B cell (primary cell): ENCODE measurements at regions not wholly inside any gene's neighbourhood (a gene's known extent, or its start where the extent isn't known, plus 50 kb on each side); places are given as distances from the start of the nearest gene placed in this dataset.
"Not testable (repeated sequence)": the region's sequence is repeated elsewhere in the genome, so short reads cannot be mapped to it uniquely, and the experiment has no call there.

Experiments
- ATAC-seq: fragments of 200-7000 bp; cut with Tn5 transposase; one replicate; pipeline ENCODE4 v1.10.0; 2021; ENCODE audit warnings: low read depth, mild to moderate bottlenecking, moderate number of reproducible peaks, moderate library complexity
- CTCF ChIA-PET: fragments of 350-600 bp; sonication (Branson Sonifier 250); formaldehyde crosslinking; loops from one replicate; lab custom pipeline; 2021; ENCODE audit warnings: antibody characterized with exemption, inconsistent platforms; lab: Charles Lee
- POLR2A ChIA-PET: fragments of 350-600 bp; sonication (Branson Sonifier 250); formaldehyde crosslinking; loops from one replicate; lab custom pipeline; 2021; ENCODE audit warnings: antibody characterized with exemption; lab: Charles Lee
- DNase-seq: peaks from one replicate; pipeline ENCODE4 v3.0.0; 2013
- H2AFZ ChIP-seq: 2 replicates; pipeline ENCODE4 v1.6.1; 2012; ENCODE audit warnings: mild to moderate bottlenecking, low read depth, low read length; ENCODE audit not compliant: insufficient read depth, poor library complexity, severe bottlenecking
- H3K27ac ChIP-seq, 2 donors: 1 replicate in 1 of 2; 2 replicates in 1 of 2; pipeline ENCODE4 v1.5.1; 2012 to 2013; ENCODE audit warnings: low read length in 2 of 2, mild to moderate bottlenecking in 2 of 2, moderate library complexity in 1 of 2
- H3K27me3 ChIP-seq, 4 experiments: fragments of 200-600 bp in 1 of 4; sonication (generic) in 1 of 4; replicated peaks in 1 of 4; 1 replicate in 2 of 4; 2 replicates in 2 of 4; pipeline versions ENCODE4 v1.6.1 to v1.7.0; 2013 to 2016; ENCODE audit warnings: low read length in 3 of 4, mild to moderate bottlenecking in 2 of 4, mixed read lengths in 1 of 4, moderate library complexity in 1 of 4; ENCODE audit not compliant: insufficient read depth in 4 of 4, control insufficient read depth in 3 of 4; ENCODE audit errors: control extremely low read depth in 1 of 4
- H3K36me3 ChIP-seq, 2 experiments: replicated peaks in 1 of 2; 1 replicate in 1 of 2; 2 replicates in 1 of 2; pipeline versions ENCODE4 v1.6.1 to v1.7.1; 2013; ENCODE audit warnings: low read length in 1 of 2; ENCODE audit not compliant: insufficient read depth in 2 of 2, control insufficient read depth in 1 of 2; ENCODE audit errors: control extremely low read depth in 1 of 2, extremely low read depth in 1 of 2
- H3K4me1 ChIP-seq, 2 donors: fragments of 200-600 bp in 1 of 2; sonication (generic) in 1 of 2; 1 replicate in 1 of 2; 2 replicates in 1 of 2; pipeline versions ENCODE4 v1.5.1 to v1.6.1; 2013 to 2017; ENCODE audit warnings: low read length in 2 of 2; ENCODE audit not compliant: control insufficient read depth in 2 of 2, insufficient read depth in 2 of 2
- H3K4me2 ChIP-seq: replicated peaks from 2 replicates; pipeline ENCODE3; 2012; ENCODE audit warnings: mild to moderate bottlenecking, low read depth, low read length; ENCODE audit not compliant: poor library complexity, severe bottlenecking
- H3K4me3 ChIP-seq, 5 experiments: fragments of 200-600 bp in 1 of 5; sonication (generic) in 1 of 5; 1 replicate in 3 of 5; 2 replicates in 2 of 5; pipeline versions ENCODE4 v1.5.1 to v1.7.0; 2011 to 2016; ENCODE audit warnings: low read length in 4 of 5, mild to moderate bottlenecking in 4 of 5, low read depth in 2 of 5, control low read depth in 1 of 5, moderate library complexity in 1 of 5; ENCODE audit not compliant: insufficient read depth in 1 of 5; ENCODE audit errors: control extremely low read depth in 1 of 5, extremely low read depth in 1 of 5
- H3K79me2 ChIP-seq: fragments of 200-600 bp; sonication (generic); one replicate; pipeline ENCODE4 v1.6.0; 2016; ENCODE audit warnings: low read length; ENCODE audit not compliant: control insufficient read depth, insufficient read depth
- H3K9ac ChIP-seq: fragments of 200-600 bp; sonication (generic); 2 replicates; pipeline ENCODE4 v1.6.1; 2017; ENCODE audit warnings: mild to moderate bottlenecking, low read length, moderate library complexity
- H3K9me3 ChIP-seq, 3 donors: one replicate each; pipeline versions ENCODE4 v1.6.1 to v1.7.1; 2013; ENCODE audit warnings: low read length in 2 of 3; ENCODE audit not compliant: control insufficient read depth in 2 of 3, insufficient read depth in 1 of 3; ENCODE audit errors: control extremely low read depth in 1 of 3
- H4K20me1 ChIP-seq: 2 replicates; pipeline ENCODE4 v1.6.0; 2012; ENCODE audit warnings: mild to moderate bottlenecking, low read length; ENCODE audit not compliant: insufficient read depth, control insufficient read depth, poor library complexity, severe bottlenecking
- H3K27ac Mint-ChIP-seq: one replicate; pipeline ENCODE4 v1.8.0; 2021; ENCODE audit warnings: mixed read lengths
- H3K27me3 Mint-ChIP-seq: one replicate; pipeline ENCODE4 v1.8.0; 2021; ENCODE audit warnings: mixed read lengths
- H3K4me1 Mint-ChIP-seq: one replicate; pipeline ENCODE4 v1.8.0; 2021; ENCODE audit warnings: mixed read lengths
- H3K4me3 Mint-ChIP-seq: one replicate; pipeline ENCODE4 v1.8.0; 2021; ENCODE audit warnings: mixed read lengths
- H3K9me3 Mint-ChIP-seq: one replicate; pipeline ENCODE4 v1.8.0; 2022; ENCODE audit warnings: mixed read lengths; ENCODE audit not compliant: insufficient read depth
- EZH2 ChIP-seq: IDR thresholded peaks from 2 replicates; pipeline ENCODE4 v1.6.1; 2012; ENCODE audit warnings: borderline replicate concordance, low read depth, mild to moderate bottlenecking, moderate library complexity, low read length; ENCODE audit not compliant: insufficient read depth, poor library complexity, severe bottlenecking
- WGBS: methylation state at CpG from one replicate; pipeline ENCODE4 v1.1.5; 2013; ENCODE audit warnings: missing lambda C conversion rate; ENCODE audit not compliant: insufficient coverage; 5-methylcytosine and 5-hydroxymethylcytosine counted together
- intact Hi-C: fragments of 100-400 bp; cut with micrococcal nuclease; formaldehyde crosslinking; loops from one replicate; pipeline ENCODE4 v1.10.0; 2022
- TF ChIP-seq, protein P1 (sequence below): fragments of 200-600 bp; IDR thresholded peaks from one replicate; pipeline ENCODE4 v1.8.0; 2022; ENCODE audit warnings: antibody characterized with exemption, mild to moderate bottlenecking

DNA sequence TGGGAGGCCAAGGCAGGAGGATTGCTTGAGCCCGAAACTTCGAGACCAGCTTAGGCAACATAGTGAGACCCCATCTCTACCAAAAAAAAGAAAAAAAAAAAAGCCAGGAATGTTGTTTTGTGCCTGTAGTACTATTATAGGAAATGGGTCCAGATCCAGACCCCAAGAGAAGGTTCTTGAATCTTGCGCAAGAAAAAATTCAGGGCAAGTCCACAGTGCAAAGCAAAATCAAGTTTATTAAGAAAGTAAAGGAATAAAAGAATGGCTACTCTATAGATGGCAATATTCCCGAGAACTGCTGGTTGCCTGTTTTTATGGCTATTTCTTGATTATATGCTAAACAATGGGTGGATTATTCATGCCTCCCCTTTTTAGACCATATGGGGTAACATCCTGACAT lies 51.2 kb upstream of the RDX start:
- no peak overlapping the region for H3K27ac ChIP-seq
- H3K36me3 ChIP-seq, result no peaks in the 10 kb centered on the region
- H3K4me1 Mint-ChIP-seq, result peaks cover 22% of the 10 kb centered on the region
- no peaks in the 10 kb centered on the region for H3K27me3 ChIP-seq
- H3K27me3 Mint-ChIP-seq, result no peaks in the 10 kb centered on the region
- TF ChIP-seq EZH2, result no peak
- TF ChIP-seq, protein P1, sequence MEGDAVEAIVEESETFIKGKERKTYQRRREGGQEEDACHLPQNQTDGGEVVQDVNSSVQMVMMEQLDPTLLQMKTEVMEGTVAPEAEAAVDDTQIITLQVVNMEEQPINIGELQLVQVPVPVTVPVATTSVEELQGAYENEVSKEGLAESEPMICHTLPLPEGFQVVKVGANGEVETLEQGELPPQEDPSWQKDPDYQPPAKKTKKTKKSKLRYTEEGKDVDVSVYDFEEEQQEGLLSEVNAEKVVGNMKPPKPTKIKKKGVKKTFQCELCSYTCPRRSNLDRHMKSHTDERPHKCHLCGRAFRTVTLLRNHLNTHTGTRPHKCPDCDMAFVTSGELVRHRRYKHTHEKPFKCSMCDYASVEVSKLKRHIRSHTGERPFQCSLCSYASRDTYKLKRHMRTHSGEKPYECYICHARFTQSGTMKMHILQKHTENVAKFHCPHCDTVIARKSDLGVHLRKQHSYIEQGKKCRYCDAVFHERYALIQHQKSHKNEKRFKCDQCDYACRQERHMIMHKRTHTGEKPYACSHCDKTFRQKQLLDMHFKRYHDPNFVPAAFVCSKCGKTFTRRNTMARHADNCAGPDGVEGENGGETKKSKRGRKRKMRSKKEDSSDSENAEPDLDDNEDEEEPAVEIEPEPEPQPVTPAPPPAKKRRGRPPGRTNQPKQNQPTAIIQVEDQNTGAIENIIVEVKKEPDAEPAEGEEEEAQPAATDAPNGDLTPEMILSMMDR, result no peak
- H3K4me2 ChIP-seq, result no peak overlapping the region
- H3K9me3 Mint-ChIP-seq, result no peaks in the 10 kb centered on the region
- no peak overlapping the region for H3K4me3 ChIP-seq
- H3K4me1 ChIP-seq, result peaks cover 4 to 8% of the 10 kb centered on the region in 2 donors
- WGBS, result no CpG with 5 or more reads among the region's 4 CpGs
- no peak for ATAC-seq
- H3K27ac Mint-ChIP-seq, result no peak overlapping the region
- H4K20me1 ChIP-seq, result no peaks in the 10 kb centered on the region
- no peak overlapping the region for H3K4me3 Mint-ChIP-seq
- H2AFZ ChIP-seq, result no peak overlapping the region
- H3K79me2 ChIP-seq, result no peaks in the 10 kb centered on the region
- H3K9ac ChIP-seq, result no peak overlapping the region
- intact Hi-C loops, result no loop called here
- ChIA-PET POLR2A (no interaction called here), CTCF (no interaction called here)
- no peaks in the 10 kb centered on the region for H3K9me3 ChIP-seq
- DNase-seq, result no peak

DNA sequence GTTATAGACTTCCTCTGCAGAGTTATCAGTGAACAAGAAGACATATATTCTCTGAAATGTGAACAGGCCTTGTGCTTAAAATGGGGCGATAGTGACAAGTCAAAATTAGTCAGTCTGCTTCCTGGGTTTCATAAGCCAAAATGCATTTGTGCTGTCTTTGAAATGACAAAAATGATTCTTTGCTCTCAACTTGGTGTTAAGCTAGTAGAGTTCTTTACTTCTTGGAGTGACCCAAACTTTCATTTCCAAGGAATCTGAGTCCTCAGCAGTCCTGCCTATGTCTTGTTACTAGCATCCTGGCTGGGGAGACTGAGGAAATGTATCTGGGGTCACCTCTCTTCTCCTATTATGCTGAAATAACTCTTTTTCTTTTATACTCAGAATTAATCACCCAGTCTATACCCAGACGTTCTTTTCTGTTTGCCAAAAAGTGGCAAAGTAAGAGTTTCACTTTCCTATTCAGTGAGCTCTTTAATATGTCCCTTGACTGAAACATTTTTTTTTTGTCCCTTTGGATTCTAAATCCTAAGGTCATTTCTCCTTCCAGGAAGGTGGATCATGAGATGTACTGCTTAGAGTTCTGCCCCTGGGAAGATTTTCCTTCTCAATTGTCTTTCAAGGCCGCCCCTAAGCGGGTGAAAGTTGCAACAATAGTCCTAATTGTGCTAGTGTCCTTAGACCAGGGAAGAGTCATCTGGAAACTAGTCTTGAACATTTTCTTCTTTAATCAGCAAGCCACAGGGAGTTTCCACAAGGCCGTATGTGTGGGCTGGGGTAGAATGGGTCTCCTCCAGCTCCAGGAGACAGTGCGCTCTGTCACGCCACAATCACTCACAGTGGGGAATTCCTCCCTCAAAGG lies 53.0 kb upstream of the RDX start:
- TF ChIP-seq EZH2, result no peak
- TF ChIP-seq, protein P1, result no peak
- CTCF ChIA-PET, result interaction anchor here (0.7 to 1.3 kb wide), 2 partner anchors 9 to 100 kb away, joined by 3 read pairs; no protein-coding TSS in a partner anchor
- Mint-ChIP-seq H3K27ac (peak overlapping the region; percentile 54), H3K9me3 (no peaks in the 10 kb centered on the region), H3K27me3 (no peaks in the 10 kb centered on the region), H3K4me3 (peak overlapping the region; percentile 14), H3K4me1 (peaks cover 22% of the 10 kb centered on the region)
- H2AFZ ChIP-seq, result peak overlapping the region; percentile 62
- H3K9me3 ChIP-seq, result no peaks in the 10 kb centered on the region
- peak overlapping the region; percentile 20 for H3K4me2 ChIP-seq
- no peak overlapping the region for H3K4me3 ChIP-seq
- peaks cover 4 to 8% of the 10 kb centered on the region in 2 donors for H3K4me1 ChIP-seq
- intact Hi-C loops, result no loop called here
- no peaks in the 10 kb centered on the region for H3K27me3 ChIP-seq
- WGBS, result 63% methylated on average over 2 of the region's 7 CpGs
- H3K9ac ChIP-seq, result peak overlapping the region; percentile 7
- ATAC-seq (no peak), DNase-seq (no peak)
- H3K79me2 ChIP-seq, result no peaks in the 10 kb centered on the region
- H3K27ac ChIP-seq, result no peak overlapping the region
- POLR2A ChIA-PET, result no interaction called here
- H4K20me1 ChIP-seq, result no peaks in the 10 kb centered on the region
- no peaks in the 10 kb centered on the region for H3K36me3 ChIP-seq

DNA sequence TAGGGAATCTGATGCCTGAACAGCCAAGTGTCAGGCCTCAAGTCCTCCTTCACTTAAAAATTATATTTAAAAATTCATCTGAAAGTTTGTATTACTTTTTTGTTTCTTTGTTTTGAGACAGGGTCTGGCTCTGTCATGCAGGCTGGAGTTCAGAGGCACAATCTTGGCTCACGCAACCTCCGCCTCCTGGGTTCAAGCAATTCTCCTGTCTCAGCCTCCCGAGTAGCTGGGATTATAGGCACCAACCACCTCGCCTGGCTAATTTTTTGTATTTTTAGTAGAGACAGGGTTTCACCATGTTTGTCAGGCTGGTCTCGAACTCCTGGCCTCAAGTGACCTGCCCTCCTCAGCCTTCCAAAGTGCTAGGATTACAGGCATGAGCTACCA lies 53.6 kb upstream of the RDX start:
- H3K4me2 ChIP-seq, H3K9me3 ChIP-seq, H3K9ac ChIP-seq, H3K36me3 ChIP-seq, H3K4me3 Mint-ChIP-seq, H3K27ac ChIP-seq, H3K4me3 ChIP-seq, intact Hi-C loops, H4K20me1 ChIP-seq, H3K79me2 ChIP-seq, H3K27me3 Mint-ChIP-seq, H3K9me3 Mint-ChIP-seq, H3K27ac Mint-ChIP-seq, ATAC-seq, DNase-seq, POLR2A ChIA-PET, H3K27me3 ChIP-seq, H3K4me1 ChIP-seq: not testable (repeated sequence)
- peaks cover 22% of the 10 kb centered on the region for H3K4me1 Mint-ChIP-seq
- H2AFZ ChIP-seq, result peak overlapping the region; percentile 62
- CTCF ChIA-PET, result interaction anchor here (1.3 kb wide), 1 partner anchor 101 kb away, joined by 3 read pairs; no protein-coding TSS in a partner anchor
- 77% methylated on average over 4 of the region's 5 CpGs for WGBS
